Thyroid gland (tissue), 4 donors: ENCODE measurements at regions not wholly inside any gene's neighbourhood (a gene's known extent, or its start where the extent isn't known, plus 50 kb on each side); places are given as distances from the start of the nearest gene placed in this dataset.

ENCODE experiments used
- POLR2A ChIP-seq, 2 donors: fragments of 450-650 bp; IDR thresholded peaks; one replicate each; pipeline ENCODE4 v1.6.1; 2017; ENCODE audit warnings: antibody characterized with exemption in 2 of 2, mild to moderate bottlenecking in 2 of 2, moderate library complexity in 1 of 2
- TF ChIP-seq, protein P1 (sequence below), 6 experiments: fragments of 200-600 bp in 3 of 6; fragments of 450-650 bp in 3 of 6; sonication (generic) in 3 of 6; IDR thresholded peaks; one replicate each; pipeline ENCODE4 v1.5.1; 2016 to 2019; ENCODE audit warnings: antibody characterized with exemption in 6 of 6, mild to moderate bottlenecking in 2 of 6, inconsistent platforms in 1 of 6, moderate library complexity in 1 of 6

GRCh38 chr2:6602471-6602870, 263.2 kb downstream of the CMPK2 start:
- TF ChIP-seq, protein P1, sequence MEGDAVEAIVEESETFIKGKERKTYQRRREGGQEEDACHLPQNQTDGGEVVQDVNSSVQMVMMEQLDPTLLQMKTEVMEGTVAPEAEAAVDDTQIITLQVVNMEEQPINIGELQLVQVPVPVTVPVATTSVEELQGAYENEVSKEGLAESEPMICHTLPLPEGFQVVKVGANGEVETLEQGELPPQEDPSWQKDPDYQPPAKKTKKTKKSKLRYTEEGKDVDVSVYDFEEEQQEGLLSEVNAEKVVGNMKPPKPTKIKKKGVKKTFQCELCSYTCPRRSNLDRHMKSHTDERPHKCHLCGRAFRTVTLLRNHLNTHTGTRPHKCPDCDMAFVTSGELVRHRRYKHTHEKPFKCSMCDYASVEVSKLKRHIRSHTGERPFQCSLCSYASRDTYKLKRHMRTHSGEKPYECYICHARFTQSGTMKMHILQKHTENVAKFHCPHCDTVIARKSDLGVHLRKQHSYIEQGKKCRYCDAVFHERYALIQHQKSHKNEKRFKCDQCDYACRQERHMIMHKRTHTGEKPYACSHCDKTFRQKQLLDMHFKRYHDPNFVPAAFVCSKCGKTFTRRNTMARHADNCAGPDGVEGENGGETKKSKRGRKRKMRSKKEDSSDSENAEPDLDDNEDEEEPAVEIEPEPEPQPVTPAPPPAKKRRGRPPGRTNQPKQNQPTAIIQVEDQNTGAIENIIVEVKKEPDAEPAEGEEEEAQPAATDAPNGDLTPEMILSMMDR (IDR thresholded peaks at IDR 0.05): no peak
- TF ChIP-seq POLR2A (IDR thresholded peaks at IDR 0.05): no peak
